GM21515 (cell line): ENCODE measurements at regions not wholly inside any gene's neighbourhood (a gene's known extent, or its start where the extent isn't known, plus 50 kb on each side); places are given as distances from the start of the nearest gene placed in this dataset.
"Not testable (repeated sequence)": the region's sequence is repeated elsewhere in the genome, so short reads cannot be mapped to it uniquely, and the experiment has no call there.

Experiments
- ATAC-seq: cut with Tn5 transposase; IDR thresholded peaks from one replicate; pipeline ENCODE4 v1.9.1; 2021; ENCODE audit not compliant: unreplicated experiment

- no peak for ATAC-seq
Measured at GRCh38 chr16:85270374-85270773, 158.1 kb upstream of the CIBAR2 start.

GRCh38 chr16:85271198-85271597 lies 158.9 kb upstream of the CIBAR2 start:
- ATAC-seq, result no peak

- ATAC-seq, result no peak
Measured at GRCh38 chr16:85273293-85273692, 161.0 kb upstream of the CIBAR2 start.

- no peak for ATAC-seq
Measured at GRCh38 chr16:85274501-85274900, 162.2 kb upstream of the CIBAR2 start.

- no peak for ATAC-seq
Measured at GRCh38 chr16:85274924-85275323, 162.7 kb upstream of the CIBAR2 start.

GRCh38 chr16:85275533-85276249 lies 163.4 kb upstream of the CIBAR2 start:
- ATAC-seq, result no peak

GRCh38 chr16:85276258-85276657 lies 164.0 kb upstream of the CIBAR2 start:
- no peak for ATAC-seq

GRCh38 chr16:85276721-85277120 lies 164.4 kb upstream of the CIBAR2 start:
- ATAC-seq, result no peak

- no peak for ATAC-seq
Measured at GRCh38 chr16:85278839-85279238, 166.6 kb upstream of the CIBAR2 start.

GRCh38 chr16:85279402-85279801 lies 167.1 kb upstream of the CIBAR2 start:
- no peak for ATAC-seq

GRCh38 chr16:85279825-85280545 lies 167.7 kb upstream of the CIBAR2 start:
- ATAC-seq, result no peak

- ATAC-seq, result no peak
Measured at GRCh38 chr16:85281181-85281580, 168.9 kb upstream of the CIBAR2 start.

- ATAC-seq, result no peak
Measured at GRCh38 chr16:85282842-85283241, 170.6 kb upstream of the CIBAR2 start.

GRCh38 chr16:85283305-85284050 lies 171.2 kb upstream of the CIBAR2 start:
- no peak for ATAC-seq

- no peak for ATAC-seq
Measured at GRCh38 chr16:85284141-85284817, 172.0 kb upstream of the CIBAR2 start.

GRCh38 chr16:85285681-85286065 lies 173.4 kb upstream of the CIBAR2 start:
- no peak for ATAC-seq

- ATAC-seq, result no peak
Measured at GRCh38 chr16:85286066-85286831, 174.0 kb upstream of the CIBAR2 start.

GRCh38 chr16:85286951-85287814 lies 174.9 kb upstream of the CIBAR2 start:
- ATAC-seq, result no peak

- ATAC-seq, result not testable (repeated sequence)
Measured at GRCh38 chr16:85287815-85288109, 175.5 kb upstream of the CIBAR2 start.

- no peak for ATAC-seq
Measured at GRCh38 chr16:85288341-85288868, 176.1 kb upstream of the CIBAR2 start.
